Endothelial cell (in vitro differentiated cells): ENCODE measurements at regions not wholly inside any gene's neighbourhood (a gene's known extent, or its start where the extent isn't known, plus 50 kb on each side); places are given as distances from the start of the nearest gene placed in this dataset.
"Not testable (repeated sequence)": the region's sequence is repeated elsewhere in the genome, so short reads cannot be mapped to it uniquely, and the experiment has no call there.

Source experiments
- DNase-seq: peaks from one replicate; pipeline ENCODE4 v3.0.0; 2021; ENCODE audit warnings: low spot score
- H3K27ac Mint-ChIP-seq: one replicate; pipeline ENCODE4 v1.8.0; 2021; ENCODE audit warnings: mixed read lengths, inconsistent platforms; ENCODE audit not compliant: unreplicated experiment
- H3K27me3 Mint-ChIP-seq: one replicate; pipeline ENCODE4 v1.8.0; 2021; ENCODE audit warnings: mild to moderate bottlenecking, moderate library complexity, mixed read lengths, inconsistent platforms; ENCODE audit not compliant: unreplicated experiment
- H3K36me3 Mint-ChIP-seq: one replicate; pipeline ENCODE4 v1.8.0; 2021; ENCODE audit warnings: mild to moderate bottlenecking, low read depth, mixed read lengths, inconsistent platforms; ENCODE audit not compliant: unreplicated experiment
- H3K4me1 Mint-ChIP-seq: one replicate; pipeline ENCODE4 v1.8.0; 2021; ENCODE audit warnings: mild to moderate bottlenecking, mixed read lengths, inconsistent platforms; ENCODE audit not compliant: unreplicated experiment
- H3K4me3 Mint-ChIP-seq: one replicate; pipeline ENCODE4 v1.8.0; 2021; ENCODE audit warnings: mild to moderate bottlenecking, mixed read lengths, inconsistent platforms; ENCODE audit not compliant: unreplicated experiment
- H3K9me3 Mint-ChIP-seq: one replicate; pipeline ENCODE4 v1.8.0; 2021; ENCODE audit warnings: mixed read lengths, inconsistent platforms; ENCODE audit not compliant: unreplicated experiment
- CTCF ChIP-seq: fragments of 200-600 bp; sonication (generic); IDR thresholded peaks from one replicate; pipeline ENCODE4 v1.5.0; 2021; ENCODE audit warnings: antibody characterized with exemption; ENCODE audit not compliant: unreplicated experiment

GRCh38 chr22:11352287-11352686 is 4175.7 kb upstream of the OR11H1 start:
- not testable (repeated sequence) for H3K27me3 Mint-ChIP-seq, H3K36me3 Mint-ChIP-seq, H3K4me3 Mint-ChIP-seq, DNase-seq, H3K27ac Mint-ChIP-seq, H3K4me1 Mint-ChIP-seq
- peaks cover 41% of the 10 kb centered on the region for H3K9me3 Mint-ChIP-seq

GRCh38 chr22:11360632-11361031 is 4167.4 kb upstream of the OR11H1 start:
- Mint-ChIP-seq H3K4me1 (no peaks in the 10 kb centered on the region), H3K9me3 (peaks cover 53% of the 10 kb centered on the region), H3K4me3 (peak overlapping the region; percentile 3), H3K27ac (no peak overlapping the region), H3K36me3 (peaks cover 19% of the 10 kb centered on the region), H3K27me3 (peaks cover 6% of the 10 kb centered on the region)
- TF ChIP-seq CTCF, result no peak
- no peak for DNase-seq

GRCh38 chr22:11361496-11361895 is 4166.5 kb upstream of the OR11H1 start:
- H3K36me3 Mint-ChIP-seq, result peaks cover 19% of the 10 kb centered on the region
- peaks cover 55% of the 10 kb centered on the region for H3K9me3 Mint-ChIP-seq
- not testable (repeated sequence) for H3K27me3 Mint-ChIP-seq, DNase-seq, H3K4me3 Mint-ChIP-seq, H3K27ac Mint-ChIP-seq, H3K4me1 Mint-ChIP-seq

DNA sequence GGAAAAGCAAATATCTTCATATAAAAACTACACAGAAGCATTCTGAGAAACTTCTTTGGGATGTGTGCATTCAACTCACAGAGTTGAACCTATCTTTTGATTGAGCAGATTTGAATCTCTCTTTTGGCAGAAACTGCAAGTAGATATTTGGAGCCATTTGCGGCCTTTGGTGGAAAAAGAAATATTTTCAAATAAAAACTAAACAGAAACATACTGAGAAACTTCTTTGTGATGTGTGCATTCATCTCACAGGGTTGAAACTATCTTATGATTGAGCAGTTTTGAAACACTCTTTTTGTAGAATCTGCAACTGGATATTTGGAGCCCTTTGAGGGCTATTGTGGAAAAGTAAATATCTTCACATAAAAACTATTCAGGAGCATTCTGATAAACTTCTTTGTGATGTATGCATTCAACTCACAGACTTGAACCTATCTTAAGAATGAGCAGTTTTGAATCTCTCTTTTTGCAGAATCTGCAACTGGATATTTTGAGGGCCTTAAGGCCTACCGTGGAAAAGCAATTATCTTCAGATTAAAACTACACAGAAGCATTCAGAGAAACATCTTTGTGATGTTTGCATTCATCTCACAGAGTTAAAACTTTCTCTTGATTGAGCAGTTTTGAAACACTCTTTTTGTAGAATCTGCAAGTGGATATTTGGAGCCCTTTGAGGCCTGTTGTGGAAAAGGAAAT is 4158.2 kb upstream of the OR11H1 start:
- H3K27ac Mint-ChIP-seq, H3K4me3 Mint-ChIP-seq, H3K36me3 Mint-ChIP-seq, H3K4me1 Mint-ChIP-seq, H3K27me3 Mint-ChIP-seq, DNase-seq: not testable (repeated sequence)
- peaks cover 46% of the 10 kb centered on the region for H3K9me3 Mint-ChIP-seq

DNA sequence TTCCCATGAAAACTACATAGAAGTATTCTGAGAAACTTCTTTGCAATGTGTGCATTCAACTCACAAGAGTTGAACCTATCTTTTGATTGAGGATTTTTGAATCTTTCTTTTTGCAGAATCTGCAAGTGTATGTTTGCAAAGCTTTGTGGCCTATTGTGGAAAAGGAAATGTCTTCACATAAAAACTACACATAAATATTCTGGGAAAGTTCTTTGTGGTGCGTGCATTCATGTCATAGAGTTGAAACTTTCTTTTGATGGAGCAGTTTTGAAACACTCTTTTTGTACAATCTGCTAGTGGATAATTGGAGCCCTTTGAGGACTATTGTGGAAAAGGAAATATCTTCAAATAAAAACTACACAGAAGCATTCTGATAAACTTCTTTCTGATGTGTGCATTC is 4157.7 kb upstream of the OR11H1 start:
- DNase-seq, H3K27me3 Mint-ChIP-seq, H3K4me3 Mint-ChIP-seq, H3K4me1 Mint-ChIP-seq, H3K36me3 Mint-ChIP-seq, H3K27ac Mint-ChIP-seq: not testable (repeated sequence)
- peaks cover 50% of the 10 kb centered on the region for H3K9me3 Mint-ChIP-seq
